HuH-7.5 (cell line): ENCODE measurements at regions not wholly inside any gene's neighbourhood (a gene's known extent, or its start where the extent isn't known, plus 50 kb on each side); places are given as distances from the start of the nearest gene placed in this dataset.
"Not testable (repeated sequence)": the region's sequence is repeated elsewhere in the genome, so short reads cannot be mapped to it uniquely, and the experiment has no call there.

Experiments
- DNase-seq: peaks from one replicate; pipeline ENCODE4 v3.0.0; 2011; ENCODE audit warnings: low spot score

DNA sequence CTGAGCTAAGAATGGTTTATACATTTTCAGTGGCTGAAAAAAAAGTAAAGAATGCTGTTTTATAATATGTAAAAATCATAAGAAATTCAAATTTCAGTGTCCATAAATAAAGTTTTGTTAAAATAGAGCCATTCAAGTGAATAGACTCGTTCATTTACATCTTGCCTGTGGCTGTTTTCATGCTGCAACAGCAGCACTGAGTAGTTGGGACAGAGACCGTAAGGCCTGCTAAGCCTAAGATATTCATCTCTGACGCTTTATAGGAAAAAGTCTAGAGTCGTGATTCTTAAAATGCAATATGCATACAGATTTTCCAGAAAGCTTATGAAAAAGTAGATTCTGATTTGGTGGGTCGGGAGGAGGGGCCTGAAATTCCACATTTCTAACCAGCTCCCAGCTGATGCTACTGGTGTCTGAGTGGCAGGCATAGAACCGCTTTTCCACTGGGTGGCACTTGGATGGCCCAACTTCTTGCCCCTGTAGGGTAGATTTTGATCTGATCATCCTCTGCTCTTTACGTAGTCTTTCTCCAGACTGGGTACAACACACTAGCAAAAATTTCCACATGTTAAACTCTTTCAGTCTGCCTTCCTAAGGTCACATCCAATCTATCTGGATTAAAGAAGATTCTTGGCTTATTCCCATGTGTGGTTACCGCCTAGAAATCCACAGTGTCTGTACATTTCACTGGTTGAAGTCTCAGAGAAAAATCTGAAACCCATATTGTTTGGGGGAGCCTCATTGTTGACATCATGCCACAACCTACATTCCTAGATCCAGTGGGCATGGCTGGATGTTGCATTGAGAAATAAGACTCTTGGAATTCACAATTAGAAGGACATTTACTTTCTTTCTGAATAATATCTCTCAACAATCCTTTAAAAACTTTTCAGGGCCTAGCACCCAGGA lies 151.2 kb downstream of the C12orf75 start:
- no peak for DNase-seq

GRCh38 chr12:105482951-105483350 lies 152.5 kb downstream of the C12orf75 start:
- no peak for DNase-seq

DNA sequence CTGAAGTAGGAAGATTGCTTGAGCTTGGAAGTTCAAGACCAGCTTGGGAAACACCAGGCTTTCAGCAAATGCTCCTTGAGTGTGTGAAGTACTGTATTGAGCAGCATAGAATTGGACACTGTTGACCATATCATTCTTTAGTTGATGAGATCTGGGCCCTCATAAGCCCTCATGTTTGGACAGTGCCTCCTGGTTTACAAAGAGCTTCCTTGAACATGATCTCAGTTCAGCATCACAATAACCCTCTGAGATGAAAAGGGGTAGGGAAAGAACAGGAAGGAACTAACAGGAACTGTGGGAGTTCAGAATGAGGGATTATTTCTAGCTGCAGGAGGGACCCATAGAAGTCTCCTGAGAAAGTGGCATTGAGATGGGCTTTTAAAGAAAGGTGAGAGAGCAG lies 153.2 kb downstream of the C12orf75 start:
- no peak for DNase-seq

DNA sequence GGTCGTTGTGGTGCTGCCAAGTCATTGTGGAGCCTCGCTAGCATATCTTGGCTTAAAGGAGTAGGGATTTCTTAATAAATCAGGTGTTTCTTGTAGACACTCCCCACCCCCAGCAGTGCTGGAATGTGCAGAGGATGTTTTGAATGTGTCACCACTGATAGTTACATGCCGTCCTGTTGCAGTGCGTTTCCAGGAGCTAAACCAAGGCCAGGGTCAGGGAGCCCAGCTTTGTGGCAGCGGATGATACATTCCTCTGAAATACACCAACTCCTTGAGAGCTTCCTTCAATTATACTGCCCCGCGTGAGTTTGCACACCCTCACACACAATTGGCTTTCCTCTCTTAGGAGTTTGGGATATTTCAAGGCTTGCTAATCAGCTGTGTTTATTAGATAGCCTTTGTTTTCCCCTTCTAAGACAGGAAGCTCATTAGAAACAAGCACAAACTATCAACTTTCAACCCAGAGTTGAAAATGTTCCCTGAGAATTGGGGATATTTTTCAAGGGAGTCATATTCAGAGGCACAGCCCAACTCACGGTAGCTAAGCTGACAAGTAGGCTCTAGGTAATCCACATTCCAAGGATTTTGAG lies 154.9 kb downstream of the C12orf75 start:
- no peak for DNase-seq

DNA sequence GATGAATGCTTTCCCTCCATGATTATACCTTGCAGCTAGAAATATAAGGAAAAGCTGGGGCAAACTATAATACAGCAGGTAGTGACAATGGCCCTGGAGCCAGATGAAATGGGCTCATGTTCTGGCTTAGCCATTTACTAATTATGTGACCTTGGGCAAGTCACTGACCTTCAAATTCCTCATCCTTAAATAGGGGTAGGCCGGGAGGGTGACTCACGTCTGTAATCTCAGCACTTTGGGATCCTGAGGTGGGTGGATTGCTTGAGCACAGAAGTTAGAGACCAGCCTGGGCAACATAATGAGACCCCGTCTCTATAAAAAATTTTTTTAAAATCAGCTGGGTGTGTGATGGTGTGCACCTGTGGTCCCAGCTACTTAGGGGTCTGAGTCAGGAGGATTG lies 155.4 kb downstream of the C12orf75 start:
- DNase-seq: no peak

GRCh38 chr12:105487963-105488362 lies 157.5 kb downstream of the C12orf75 start:
- DNase-seq: no peak

GRCh38 chr12:105492591-105493545 lies 162.4 kb downstream of the C12orf75 start:
- no peak for DNase-seq

GRCh38 chr12:105499205-105499604 lies 168.7 kb downstream of the C12orf75 start:
- DNase-seq: no peak

DNA sequence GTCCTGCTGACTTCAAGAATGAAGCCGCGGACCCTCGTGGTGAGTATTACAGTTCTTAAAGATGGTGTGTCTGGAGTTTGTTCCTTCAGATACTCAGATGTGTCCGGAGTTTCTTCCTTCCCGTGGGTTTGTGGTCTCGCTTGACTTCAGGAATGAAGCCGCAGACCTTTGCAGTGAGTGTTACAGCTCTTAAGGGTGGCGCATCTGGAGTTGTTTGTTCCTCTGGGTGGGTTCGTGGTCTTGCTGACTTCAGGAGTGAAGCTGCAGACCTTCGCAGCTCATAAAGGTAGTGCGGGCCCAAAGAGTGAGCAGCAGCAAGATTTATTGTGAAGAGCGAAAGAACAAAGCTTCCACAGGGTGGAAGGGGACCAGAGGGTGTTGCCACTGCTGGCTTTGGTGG lies 170.2 kb downstream of the C12orf75 start:
- DNase-seq: not testable (repeated sequence)

DNA sequence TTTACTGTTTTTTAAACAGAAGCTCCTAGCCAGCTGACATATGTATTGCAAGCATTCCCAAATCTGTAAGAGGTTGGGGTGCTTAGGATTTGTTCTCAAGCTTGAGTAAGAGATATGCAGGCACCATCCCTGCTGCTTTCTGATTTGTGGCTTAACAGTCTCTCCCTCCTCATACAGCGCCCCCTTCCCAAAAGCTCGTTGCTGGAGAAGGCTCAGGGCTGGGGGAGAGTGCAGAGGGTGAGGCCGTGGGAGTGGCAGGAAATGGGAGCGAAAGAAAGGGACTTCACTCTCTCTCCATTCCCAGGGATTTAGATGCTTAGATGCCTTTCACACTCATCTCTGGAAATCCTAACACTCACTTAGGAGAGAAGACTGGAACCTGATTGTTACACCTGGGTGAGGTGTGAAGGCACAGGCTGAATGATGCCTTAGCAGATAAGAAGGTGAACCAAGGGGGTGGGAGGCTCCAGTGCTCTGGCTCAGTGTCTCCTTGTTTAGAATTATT lies 172.0 kb downstream of the C12orf75 start:
- no peak for DNase-seq

DNA sequence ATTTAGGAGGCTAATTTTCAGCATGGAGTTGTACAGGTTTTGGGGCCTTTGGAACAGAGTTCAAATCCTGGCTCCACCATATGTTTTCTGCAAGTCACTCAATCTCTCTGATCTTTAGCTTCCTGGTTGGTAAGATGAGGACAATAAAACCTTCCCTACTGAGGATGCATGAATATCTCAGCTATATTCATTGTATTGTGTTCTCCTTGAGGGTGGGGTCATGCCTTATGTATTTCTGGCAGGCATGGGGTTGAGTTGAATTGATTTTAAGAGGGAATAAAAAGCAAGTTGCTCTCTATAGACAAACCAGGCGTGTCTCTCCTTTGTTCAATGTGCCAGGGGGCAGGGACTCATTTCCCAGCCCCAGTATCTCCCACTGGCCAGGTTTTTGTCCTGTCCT lies 173.1 kb downstream of the C12orf75 start:
- DNase-seq: no peak

DNA sequence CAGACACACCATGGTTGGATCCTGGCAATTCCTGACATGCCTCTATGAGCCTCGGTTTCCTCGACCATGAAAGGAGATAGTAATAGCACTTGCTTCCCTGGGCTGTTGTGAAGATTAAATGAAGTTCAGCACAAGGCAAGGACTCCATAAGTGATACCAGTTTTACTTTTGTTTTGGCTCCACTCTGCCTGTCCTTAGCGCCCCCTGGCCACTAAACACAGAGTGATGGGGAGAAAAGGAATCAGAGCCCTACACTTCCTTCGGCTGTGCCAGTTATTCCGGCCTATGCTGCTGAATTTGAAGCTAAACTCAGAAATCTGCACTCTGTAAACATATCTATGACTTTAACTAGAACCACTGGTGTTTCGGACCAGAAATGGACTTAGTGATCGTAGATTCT lies 173.8 kb downstream of the C12orf75 start:
- DNase-seq: no peak

- no peak for DNase-seq
Observed at GRCh38 chr12:105506678-105507310, 176.3 kb downstream of the C12orf75 start.

DNA sequence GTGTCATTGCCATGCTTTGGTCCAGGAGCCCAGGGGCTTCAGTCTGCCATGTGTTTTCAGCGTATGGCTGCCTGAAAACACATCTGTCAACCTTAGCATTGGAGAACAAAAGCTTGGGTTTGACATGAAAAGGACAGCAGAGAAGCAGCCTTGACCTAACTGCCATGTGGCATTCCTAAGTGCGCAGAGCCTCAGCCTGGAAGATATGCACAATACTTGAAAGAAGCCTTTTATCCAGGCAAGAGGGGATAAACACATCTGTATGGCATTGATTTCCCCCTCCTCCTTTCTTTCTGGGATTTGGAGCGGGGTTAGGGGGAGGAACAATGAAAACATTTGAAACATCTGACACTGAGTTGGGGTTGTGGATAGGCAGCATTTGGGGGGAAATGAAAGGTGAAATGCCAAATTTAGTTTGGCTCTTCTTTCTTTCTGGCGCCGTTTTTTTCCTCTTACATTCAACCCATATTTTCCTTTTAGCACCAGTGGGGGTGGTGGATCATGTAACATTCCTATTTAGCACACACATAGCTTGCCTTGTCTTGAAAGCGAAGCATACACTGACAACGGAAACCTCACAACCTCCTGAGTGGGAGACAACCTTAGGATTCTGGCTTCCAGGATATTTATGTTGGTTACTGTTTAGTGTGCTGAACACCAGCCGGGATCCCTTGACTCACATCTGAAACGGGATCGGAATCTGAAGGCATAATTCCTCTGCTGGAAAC lies 177.0 kb downstream of the C12orf75 start:
- DNase-seq: no peak

DNA sequence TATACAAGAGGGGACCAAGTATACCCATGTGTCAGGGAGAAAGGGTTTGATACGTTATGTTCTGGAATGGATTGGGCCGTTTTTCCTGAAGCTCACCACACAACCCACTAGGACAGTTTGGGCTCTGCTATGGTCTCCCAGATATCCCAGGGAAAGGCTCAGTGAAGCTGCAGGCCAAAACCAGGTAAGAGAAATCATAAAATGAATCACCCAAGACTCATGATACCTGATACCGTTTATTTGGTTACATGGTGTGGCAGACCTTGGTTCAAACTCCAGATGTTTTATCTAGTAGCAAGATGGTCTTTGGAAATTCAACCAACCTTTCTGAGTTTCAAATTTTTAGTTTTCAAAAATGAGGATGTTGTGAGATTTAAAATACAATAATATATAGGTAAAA lies 177.6 kb downstream of the C12orf75 start:
- no peak for DNase-seq

DNA sequence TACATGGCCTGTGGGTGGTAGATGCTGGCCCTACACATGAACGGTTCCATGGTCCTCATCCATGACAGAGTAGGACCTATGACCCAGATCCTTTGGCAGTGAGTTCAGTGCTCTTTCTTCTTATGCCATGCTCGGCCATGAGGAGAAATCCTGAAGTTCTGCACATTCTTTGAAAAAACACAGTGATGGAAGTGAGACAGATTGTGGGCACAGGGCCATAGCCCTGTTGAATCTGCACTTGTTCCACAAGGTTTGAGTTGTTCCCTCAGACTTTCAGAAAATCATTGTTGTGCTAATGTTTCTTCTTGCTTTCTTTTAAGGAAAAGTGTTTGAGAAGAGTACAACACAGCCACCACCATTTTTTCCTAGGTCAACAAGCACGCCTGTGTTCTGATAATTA lies 180.0 kb downstream of the C12orf75 start:
- no peak for DNase-seq

GRCh38 chr12:105512861-105513260 lies 182.4 kb downstream of the C12orf75 start:
- DNase-seq: not testable (repeated sequence)

DNA sequence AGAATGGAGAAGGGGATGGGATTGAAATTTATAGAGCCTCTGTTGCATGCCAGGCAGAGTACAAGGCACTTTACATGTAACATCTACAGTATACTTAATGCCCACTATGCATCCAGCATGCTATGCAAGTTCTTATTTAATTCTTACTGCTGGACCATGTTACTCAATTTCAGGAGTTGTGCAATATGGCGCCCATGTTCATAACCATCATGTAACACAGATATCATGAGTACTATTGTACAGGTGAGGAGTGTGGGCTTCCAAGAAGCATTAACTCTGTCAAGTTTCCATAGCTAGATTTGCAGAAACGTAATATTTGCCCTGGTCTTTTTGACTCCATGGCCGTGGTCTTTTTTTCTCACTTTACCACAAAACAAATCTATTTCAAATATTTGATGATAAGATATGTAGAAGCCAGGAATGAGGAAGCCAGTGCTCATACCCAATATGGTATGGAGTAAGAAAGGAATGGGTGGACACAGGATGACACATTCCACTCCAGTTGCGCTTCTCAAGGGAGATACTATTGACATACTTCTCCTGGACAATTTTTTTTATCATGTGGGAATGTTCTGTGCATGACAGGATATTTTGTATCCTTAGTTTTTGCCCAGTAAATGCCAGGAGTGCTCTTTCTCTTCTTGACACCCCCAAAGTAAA lies 191.8 kb downstream of the C12orf75 start:
- DNase-seq: no peak

GRCh38 chr12:105523164-105524057 lies 192.9 kb downstream of the C12orf75 start:
- DNase-seq: no peak
